NCI-H1105 (cell line): ENCODE measurements at regions not wholly inside any gene's neighbourhood (a gene's known extent, or its start where the extent isn't known, plus 50 kb on each side); places are given as distances from the start of the nearest gene placed in this dataset.
"Not testable (repeated sequence)": the region's sequence is repeated elsewhere in the genome, so short reads cannot be mapped to it uniquely, and the experiment has no call there.

Source experiments
- DNase-seq: peaks from one replicate; lab custom pipeline; 2025; lab: John Stamatoyannopoulos, UW

- no peak for DNase-seq
These were observed 128.3 kb upstream of the MIR17HG start for GRCh38 chr13:91219201-91219600.

- DNase-seq: no peak
These were observed 126.6 kb upstream of the MIR17HG start for GRCh38 chr13:91220872-91221271.

GRCh38 chr13:91228108-91228507, 119.4 kb upstream of the MIR17HG start:
- no peak for DNase-seq

DNA sequence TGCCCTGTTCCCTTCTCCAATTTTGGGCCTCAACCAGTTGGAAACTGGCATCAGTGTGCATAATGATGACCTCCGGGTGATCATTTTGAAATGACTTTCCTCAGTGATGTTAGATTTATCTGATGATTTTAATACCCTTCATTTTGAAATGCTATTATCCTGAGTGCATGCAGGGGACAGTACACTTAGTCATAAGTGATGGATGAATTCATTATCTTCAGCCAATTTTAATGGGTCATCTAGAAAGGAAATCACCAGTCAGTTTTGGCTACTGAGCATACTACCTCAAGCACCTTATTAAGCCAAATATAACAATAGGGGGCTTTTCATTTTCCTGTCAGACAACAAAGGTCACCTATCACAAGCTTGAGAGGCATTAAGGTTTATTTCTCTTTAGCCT, 118.5 kb upstream of the MIR17HG start:
- DNase-seq: no peak

GRCh38 chr13:91232716-91233115, 114.8 kb upstream of the MIR17HG start:
- DNase-seq: no peak

GRCh38 chr13:91233291-91233690, 114.2 kb upstream of the MIR17HG start:
- DNase-seq: no peak

DNA sequence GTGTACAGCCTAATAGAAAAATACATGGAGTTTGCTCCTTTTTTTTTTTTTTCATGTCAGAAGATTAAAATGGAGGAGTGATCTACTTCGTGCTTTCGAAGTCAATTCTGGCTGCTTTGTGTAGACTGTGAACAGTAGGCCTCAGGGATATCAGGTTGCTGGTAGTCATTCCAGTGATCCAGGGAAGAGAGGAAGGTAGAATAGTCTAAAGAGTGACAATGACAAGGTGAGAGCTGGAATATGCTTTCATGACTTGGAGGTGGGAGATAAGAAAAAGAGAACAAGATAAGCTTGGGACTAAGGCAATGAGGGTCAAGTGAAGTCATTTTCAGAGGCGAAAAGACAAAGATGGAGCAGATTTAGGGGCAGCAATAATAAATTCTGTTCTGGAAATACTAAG, 111.3 kb upstream of the MIR17HG start:
- DNase-seq: no peak

DNA sequence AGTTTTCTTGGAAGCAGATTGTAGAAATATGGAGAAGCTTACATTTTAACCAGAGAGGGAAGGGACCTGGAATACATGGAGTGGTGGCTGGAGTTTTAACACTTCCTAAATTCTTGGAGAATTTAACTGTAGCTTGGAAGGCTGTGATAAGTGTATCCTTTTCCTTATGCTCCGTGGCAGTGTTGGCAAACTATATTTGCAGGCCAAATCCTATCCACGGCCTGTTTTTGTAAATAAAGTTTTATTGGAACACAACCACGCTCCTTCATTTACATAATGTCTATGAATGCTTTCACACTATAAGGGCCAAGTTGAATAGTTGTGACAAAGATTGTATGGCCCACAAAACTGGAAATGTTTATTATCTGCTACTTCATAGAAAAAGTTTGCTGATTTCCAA, 110.6 kb upstream of the MIR17HG start:
- DNase-seq: no peak

DNA sequence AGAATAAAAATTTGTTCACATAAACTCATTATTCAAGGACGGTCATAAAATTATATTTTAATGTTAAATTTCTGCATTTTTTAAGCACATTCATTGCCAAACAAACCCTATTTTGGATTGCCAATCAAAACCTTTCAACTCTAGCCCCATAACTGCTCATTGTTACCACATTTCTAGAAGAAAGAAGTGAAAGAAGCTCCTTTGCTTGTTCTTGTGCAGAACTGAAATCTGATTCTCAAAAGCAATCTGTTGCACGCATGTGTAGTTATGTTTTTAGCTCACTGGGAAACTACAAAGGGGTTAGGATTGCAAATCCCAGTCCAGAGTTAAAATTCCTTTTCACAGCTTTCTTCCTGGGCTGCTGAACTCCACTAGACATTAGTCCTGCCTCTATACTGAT, 109.5 kb upstream of the MIR17HG start:
- DNase-seq: no peak

- no peak for DNase-seq
These were observed 107.1 kb upstream of the MIR17HG start for GRCh38 chr13:91240341-91240740.

GRCh38 chr13:91241221-91241933, 106.1 kb upstream of the MIR17HG start:
- no peak for DNase-seq

DNA sequence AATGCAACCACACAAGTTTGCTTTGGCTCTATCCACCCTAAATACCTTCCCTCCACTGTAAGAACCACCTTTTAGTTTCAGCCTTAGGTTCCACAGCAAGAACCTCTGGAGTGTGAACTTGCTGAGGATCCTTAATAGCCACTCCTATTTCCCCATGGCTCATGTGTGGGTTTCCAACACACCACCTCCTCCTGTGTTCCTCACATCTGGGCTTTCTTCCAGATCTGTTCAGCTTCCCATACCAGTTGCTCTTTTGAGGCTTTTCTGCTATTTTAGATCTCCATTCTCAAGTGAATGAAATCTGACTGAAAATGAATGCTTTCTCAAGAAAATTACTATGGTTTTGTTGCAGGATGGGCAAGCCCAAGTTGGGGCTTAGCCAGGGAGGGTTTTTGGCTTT, 104.8 kb upstream of the MIR17HG start:
- DNase-seq: no peak

DNA sequence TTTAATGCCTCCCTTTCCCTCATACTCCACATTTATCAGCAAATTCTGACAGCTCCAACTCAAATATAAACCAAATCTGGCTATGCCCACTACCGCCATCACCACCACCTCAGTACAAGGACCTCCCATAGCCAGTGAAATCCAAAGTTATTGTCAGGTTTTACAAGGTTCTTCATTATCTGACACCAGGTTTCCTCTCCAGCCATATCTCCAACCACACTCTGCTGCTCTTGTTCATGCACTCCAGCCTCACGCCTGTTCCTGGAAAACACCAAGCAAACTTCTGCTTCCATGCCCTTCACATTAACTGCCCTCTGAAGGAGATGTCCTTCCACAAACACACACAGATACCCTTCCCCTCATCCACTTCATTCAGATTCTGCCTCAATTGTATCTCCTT, 102.2 kb upstream of the MIR17HG start:
- no peak for DNase-seq

DNA sequence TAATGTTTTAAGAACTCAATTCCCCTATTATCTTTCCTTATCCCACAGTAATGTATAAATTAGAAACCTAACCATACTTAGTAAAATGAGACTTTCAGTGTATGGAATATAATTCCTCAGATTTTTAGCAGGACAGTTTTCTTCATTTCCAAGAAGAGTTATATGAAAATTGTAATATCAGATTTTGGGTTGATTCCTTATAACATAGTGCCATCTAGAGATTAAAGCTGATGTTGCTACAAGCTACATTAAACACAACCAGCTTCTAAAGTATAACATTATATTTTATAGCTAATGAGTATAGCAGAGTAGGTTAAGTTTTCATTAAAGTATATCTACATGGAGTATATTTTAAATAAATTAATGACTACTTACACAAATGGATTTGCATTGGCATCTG, 99.7 kb upstream of the MIR17HG start:
- DNase-seq: no peak

- DNase-seq: no peak
These were observed 99.2 kb upstream of the MIR17HG start for GRCh38 chr13:91248249-91248648.

GRCh38 chr13:91249370-91249769, 98.1 kb upstream of the MIR17HG start:
- no peak for DNase-seq

DNA sequence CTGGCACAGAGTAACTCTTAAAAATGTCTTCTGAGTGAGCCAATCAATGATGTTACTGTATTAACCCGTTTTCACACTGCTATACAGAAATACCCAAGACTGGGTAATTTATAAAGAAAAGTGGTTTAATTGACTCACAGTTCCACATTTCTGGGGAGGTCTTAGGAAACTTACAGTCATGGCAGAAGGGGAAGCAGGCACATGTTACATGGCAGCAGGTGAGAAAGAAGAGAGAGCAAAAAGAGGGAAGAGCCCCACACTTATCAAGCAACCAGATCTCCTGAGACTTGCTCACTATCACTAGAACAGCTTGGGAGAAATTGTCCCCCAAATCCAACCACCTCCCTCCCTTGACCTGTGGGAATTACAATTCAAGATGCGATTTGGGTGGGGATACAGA, 97.6 kb upstream of the MIR17HG start:
- DNase-seq: no peak

- DNase-seq: not testable (repeated sequence)
These were observed 95.9 kb upstream of the MIR17HG start for GRCh38 chr13:91251573-91251972.

- no peak for DNase-seq
These were observed 83.0 kb upstream of the MIR17HG start for GRCh38 chr13:91264484-91264883.

DNA sequence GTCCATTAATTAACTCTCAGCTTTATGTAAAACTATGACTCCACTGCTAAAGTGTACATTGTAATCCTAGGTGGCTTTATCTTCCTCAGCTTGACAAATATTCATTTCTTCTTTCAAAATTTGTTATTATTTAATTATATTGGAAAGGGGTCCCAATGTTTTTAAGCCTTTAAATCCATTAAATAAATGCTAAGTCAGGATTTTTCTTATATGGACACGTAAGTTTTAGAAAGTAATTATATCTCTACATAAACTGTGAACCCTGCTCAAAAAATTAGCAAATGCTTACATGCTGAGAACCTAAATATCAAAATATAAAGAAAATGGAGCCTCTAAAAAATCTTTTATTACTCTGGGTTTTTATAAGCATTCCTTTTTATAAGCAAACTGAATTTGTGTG, 78.2 kb upstream of the MIR17HG start:
- DNase-seq: no peak

DNA sequence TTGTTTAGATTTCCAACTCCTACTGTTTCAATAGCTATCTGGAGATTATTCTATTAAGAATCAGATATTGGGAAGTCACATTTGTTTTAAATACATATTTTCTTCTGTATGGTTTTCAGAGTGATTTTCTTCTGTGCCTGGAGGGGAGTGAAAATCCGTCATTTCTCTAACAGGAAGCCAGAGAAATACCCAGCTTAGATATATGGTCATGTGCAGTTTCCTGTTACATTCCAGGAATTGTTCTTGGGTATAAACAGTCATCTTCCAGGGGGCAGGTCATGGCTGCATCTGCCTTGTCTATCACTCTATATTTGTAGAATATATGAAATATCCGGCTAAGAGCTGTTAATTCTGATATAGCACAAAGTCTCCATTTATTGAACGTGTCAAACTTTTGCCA, 77.5 kb upstream of the MIR17HG start:
- no peak for DNase-seq

- DNase-seq: no peak
These were observed 75.2 kb upstream of the MIR17HG start for GRCh38 chr13:91272235-91272777.

- no peak for DNase-seq
These were observed 73.8 kb upstream of the MIR17HG start for GRCh38 chr13:91273675-91274074.

DNA sequence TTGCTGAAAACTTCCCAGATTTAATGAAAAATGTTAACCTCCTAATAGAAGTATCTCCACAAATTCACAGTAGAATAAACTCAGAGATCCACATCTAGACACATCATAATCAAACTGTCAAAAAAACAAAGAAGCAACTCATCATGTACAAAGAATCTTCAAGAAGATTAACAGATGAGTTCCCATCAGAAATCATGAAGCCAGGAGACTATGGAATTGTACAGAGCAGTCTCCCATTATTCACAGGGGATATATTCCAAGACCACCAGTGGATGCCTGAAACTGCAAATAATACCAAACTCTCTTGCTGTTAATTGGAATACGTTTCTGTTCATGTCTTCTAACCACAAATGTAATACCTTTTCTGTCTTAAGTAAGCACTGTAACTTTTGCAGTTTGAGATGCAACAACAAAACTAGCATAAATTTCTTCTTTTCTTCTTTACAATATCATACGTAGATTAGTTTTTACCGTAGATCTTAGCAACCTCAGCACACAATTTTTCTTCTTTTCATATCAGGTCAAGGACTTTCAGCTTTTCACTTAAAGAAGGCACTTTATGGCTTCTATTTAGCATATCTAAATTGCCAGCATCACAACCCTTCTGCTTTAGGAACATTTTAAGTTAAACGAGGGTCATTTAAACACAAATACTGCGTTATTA, 70.3 kb upstream of the MIR17HG start:
- no peak for DNase-seq
